ENCODE measurements at regions not wholly inside any gene's neighbourhood (a gene's known extent, or its start where the extent isn't known, plus 50 kb on each side); places are given as distances from the start of the nearest gene placed in this dataset.

DNA sequence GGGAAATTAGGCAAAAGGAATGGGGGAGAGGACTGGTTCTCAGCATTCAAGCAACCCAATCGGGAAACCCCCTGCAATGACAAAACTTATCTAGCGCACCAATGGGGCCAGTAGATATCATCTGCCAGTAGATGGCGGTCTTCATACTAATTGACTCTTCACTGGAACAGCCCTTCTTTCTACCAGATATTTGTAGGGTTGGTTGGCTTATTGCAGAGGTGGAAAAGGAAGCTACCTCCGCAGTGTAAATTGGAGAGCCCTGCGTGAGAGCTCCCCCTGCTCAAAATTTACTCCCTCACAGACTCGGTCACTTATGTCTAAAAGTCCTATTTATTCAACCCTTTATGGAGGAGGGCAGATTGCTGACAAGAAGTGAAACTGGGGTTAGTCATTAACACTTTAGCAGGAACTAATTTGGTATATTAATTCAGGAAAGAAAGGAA, 166.1 kb upstream of the CCND2 start (continued):
- TF ChIP-seq CHD2 (IDR thresholded peaks at IDR 0.05; ENCODE audit: borderline replicate concordance, low read depth, low read length) (no peak), STAT3 (IDR thresholded peaks at IDR 0.05; ENCODE audit: low read depth, low read length) (no peak), POU2F2 (IDR thresholded peaks at IDR 0.05; ENCODE audit: borderline replicate concordance, low read depth, low read length) (0 out of 3 replicates have a peak, but pooled peaks have one; percentile 42), FOXM1 (IDR thresholded peaks at IDR 0.05; ENCODE audit: low read depth, low read length) (peak; percentile 37; the same call in 1 of the 2 replicates), SPI1 (IDR thresholded peaks at IDR 0.05; ENCODE audit: borderline replicate concordance, insufficient read depth, low read depth, low read length) (no peak), USF1 (IDR thresholded peaks at IDR 0.05; ENCODE audit: borderline replicate concordance, extremely low read length, insufficient read depth, low read depth, low read length) (no peak), NR2F1 (conservative IDR thresholded peaks at IDR 0.05) (no peak), SKIL (IDR thresholded peaks at IDR 0.05; ENCODE audit: low read depth, poor library complexity, severe bottlenecking) (peak; percentile 49), EED (IDR thresholded peaks at IDR 0.05; ENCODE audit: low read depth) (no peak), ZSCAN29 (IDR thresholded peaks at IDR 0.05) (no peak), CBX5 (IDR thresholded peaks at IDR 0.05; ENCODE audit: low read depth) (no peak), TCF3 (IDR thresholded peaks at IDR 0.05; ENCODE audit: borderline replicate concordance, insufficient read depth, low read depth, low read length) (no peak), FOS (IDR thresholded peaks at IDR 0.05; ENCODE audit: borderline replicate concordance, extremely low read depth, insufficient read length) (no peak)
- TF ChIP-seq, protein P1, sequence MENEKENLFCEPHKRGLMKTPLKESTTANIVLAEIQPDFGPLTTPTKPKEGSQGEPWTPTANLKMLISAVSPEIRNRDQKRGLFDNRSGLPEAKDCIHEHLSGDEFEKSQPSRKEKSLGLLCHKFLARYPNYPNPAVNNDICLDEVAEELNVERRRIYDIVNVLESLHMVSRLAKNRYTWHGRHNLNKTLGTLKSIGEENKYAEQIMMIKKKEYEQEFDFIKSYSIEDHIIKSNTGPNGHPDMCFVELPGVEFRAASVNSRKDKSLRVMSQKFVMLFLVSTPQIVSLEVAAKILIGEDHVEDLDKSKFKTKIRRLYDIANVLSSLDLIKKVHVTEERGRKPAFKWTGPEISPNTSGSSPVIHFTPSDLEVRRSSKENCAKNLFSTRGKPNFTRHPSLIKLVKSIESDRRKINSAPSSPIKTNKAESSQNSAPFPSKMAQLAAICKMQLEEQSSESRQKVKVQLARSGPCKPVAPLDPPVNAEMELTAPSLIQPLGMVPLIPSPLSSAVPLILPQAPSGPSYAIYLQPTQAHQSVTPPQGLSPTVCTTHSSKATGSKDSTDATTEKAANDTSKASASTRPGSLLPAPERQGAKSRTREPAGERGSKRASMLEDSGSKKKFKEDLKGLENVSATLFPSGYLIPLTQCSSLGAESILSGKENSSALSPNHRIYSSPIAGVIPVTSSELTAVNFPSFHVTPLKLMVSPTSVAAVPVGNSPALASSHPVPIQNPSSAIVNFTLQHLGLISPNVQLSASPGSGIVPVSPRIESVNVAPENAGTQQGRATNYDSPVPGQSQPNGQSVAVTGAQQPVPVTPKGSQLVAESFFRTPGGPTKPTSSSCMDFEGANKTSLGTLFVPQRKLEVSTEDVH (IDR thresholded peaks at IDR 0.05; ENCODE audit: low read depth, partially characterized antibody), result no peak
- TF ChIP-seq, protein P2, sequence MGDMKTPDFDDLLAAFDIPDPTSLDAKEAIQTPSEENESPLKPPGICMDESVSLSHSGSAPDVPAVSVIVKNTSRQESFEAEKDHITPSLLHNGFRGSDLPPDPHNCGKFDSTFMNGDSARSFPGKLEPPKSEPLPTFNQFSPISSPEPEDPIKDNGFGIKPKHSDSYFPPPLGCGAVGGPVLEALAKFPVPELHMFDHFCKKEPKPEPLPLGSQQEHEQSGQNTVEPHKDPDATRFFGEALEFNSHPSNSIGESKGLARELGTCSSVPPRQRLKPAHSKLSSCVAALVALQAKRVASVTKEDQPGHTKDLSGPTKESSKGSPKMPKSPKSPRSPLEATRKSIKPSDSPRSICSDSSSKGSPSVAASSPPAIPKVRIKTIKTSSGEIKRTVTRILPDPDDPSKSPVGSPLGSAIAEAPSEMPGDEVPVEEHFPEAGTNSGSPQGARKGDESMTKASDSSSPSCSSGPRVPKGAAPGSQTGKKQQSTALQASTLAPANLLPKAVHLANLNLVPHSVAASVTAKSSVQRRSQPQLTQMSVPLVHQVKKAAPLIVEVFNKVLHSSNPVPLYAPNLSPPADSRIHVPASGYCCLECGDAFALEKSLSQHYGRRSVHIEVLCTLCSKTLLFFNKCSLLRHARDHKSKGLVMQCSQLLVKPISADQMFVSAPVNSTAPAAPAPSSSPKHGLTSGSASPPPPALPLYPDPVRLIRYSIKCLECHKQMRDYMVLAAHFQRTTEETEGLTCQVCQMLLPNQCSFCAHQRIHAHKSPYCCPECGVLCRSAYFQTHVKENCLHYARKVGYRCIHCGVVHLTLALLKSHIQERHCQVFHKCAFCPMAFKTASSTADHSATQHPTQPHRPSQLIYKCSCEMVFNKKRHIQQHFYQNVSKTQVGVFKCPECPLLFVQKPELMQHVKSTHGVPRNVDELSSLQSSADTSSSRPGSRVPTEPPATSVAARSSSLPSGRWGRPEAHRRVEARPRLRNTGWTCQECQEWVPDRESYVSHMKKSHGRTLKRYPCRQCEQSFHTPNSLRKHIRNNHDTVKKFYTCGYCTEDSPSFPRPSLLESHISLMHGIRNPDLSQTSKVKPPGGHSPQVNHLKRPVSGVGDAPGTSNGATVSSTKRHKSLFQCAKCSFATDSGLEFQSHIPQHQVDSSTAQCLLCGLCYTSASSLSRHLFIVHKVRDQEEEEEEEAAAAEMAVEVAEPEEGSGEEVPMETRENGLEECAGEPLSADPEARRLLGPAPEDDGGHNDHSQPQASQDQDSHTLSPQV (IDR thresholded peaks at IDR 0.05), result no peak
- TF ChIP-seq, protein P3, sequence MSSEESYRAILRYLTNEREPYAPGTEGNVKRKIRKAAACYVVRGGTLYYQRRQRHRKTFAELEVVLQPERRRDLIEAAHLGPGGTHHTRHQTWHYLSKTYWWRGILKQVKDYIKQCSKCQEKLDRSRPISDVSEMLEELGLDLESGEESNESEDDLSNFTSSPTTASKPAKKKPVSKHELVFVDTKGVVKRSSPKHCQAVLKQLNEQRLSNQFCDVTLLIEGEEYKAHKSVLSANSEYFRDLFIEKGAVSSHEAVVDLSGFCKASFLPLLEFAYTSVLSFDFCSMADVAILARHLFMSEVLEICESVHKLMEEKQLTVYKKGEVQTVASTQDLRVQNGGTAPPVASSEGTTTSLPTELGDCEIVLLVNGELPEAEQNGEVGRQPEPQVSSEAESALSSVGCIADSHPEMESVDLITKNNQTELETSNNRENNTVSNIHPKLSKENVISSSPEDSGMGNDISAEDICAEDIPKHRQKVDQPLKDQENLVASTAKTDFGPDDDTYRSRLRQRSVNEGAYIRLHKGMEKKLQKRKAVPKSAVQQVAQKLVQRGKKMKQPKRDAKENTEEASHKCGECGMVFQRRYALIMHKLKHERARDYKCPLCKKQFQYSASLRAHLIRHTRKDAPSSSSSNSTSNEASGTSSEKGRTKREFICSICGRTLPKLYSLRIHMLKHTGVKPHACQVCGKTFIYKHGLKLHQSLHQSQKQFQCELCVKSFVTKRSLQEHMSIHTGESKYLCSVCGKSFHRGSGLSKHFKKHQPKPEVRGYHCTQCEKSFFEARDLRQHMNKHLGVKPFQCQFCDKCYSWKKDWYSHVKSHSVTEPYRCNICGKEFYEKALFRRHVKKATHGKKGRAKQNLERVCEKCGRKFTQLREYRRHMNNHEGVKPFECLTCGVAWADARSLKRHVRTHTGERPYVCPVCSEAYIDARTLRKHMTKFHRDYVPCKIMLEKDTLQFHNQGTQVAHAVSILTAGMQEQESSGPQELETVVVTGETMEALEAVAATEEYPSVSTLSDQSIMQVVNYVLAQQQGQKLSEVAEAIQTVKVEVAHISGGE (CRISPR knock-in tag; IDR thresholded peaks at IDR 0.05), result no peak
